Chondrocyte (in vitro differentiated cells): ENCODE measurements at regions not wholly inside any gene's neighbourhood (a gene's known extent, or its start where the extent isn't known, plus 50 kb on each side); places are given as distances from the start of the nearest gene placed in this dataset.

Source experiments
- DNase-seq: peaks from one replicate; pipeline ENCODE4 v3.0.0; 2021; ENCODE audit warnings: mixed read lengths, low spot score
- H3K27ac Mint-ChIP-seq: one replicate; pipeline ENCODE4 v1.8.0; 2021; ENCODE audit warnings: mild to moderate bottlenecking, moderate library complexity, mixed read lengths; ENCODE audit not compliant: unreplicated experiment
- H3K27me3 Mint-ChIP-seq: 2 replicates; pipeline ENCODE4 v1.8.0; 2021; ENCODE audit warnings: low read depth, mixed read lengths
- H3K36me3 Mint-ChIP-seq: 2 replicates; pipeline ENCODE4 v1.8.0; 2021; ENCODE audit warnings: low read depth, mixed read lengths
- H3K4me1 Mint-ChIP-seq: 2 replicates; pipeline ENCODE4 v1.8.0; 2021; ENCODE audit warnings: low read depth, mild to moderate bottlenecking, mixed read lengths
- H3K4me3 Mint-ChIP-seq: one replicate; pipeline ENCODE4 v1.8.0; 2021; ENCODE audit warnings: mild to moderate bottlenecking, moderate library complexity, mixed read lengths; ENCODE audit not compliant: unreplicated experiment
- H3K9me3 Mint-ChIP-seq: 2 replicates; pipeline ENCODE4 v1.8.0; 2021; ENCODE audit warnings: low read depth, mixed read lengths
- CTCF ChIP-seq: fragments of 200-600 bp; sonication (generic); IDR thresholded peaks from 2 replicates; pipeline ENCODE4 v1.5.0; 2021; ENCODE audit warnings: antibody characterized with exemption, mild to moderate bottlenecking, moderate library complexity

GRCh38 chr16:48879223-48880122, 269.5 kb upstream of the N4BP1 start:
- no peaks in the 10 kb centered on the region for H3K27me3 Mint-ChIP-seq
- no peak for TF ChIP-seq CTCF
- no peak for DNase-seq
- H3K27ac Mint-ChIP-seq = no peak overlapping the region
- H3K4me1 Mint-ChIP-seq = no peaks in the 10 kb centered on the region
- no peaks in the 10 kb centered on the region for H3K36me3 Mint-ChIP-seq
- H3K9me3 Mint-ChIP-seq = peaks cover 2% of the 10 kb centered on the region
- H3K4me3 Mint-ChIP-seq = no peak overlapping the region

- no peak for TF ChIP-seq CTCF
- H3K4me3 Mint-ChIP-seq = no peak overlapping the region
These were observed 268.0 kb upstream of the N4BP1 start for GRCh38 chr16:48877946-48878345.

GRCh38 chr16:48870141-48870540, 260.2 kb upstream of the N4BP1 start:
- no peak for TF ChIP-seq CTCF
- Mint-ChIP-seq H3K27ac (no peak overlapping the region), H3K4me1 (no peaks in the 10 kb centered on the region), H3K27me3 (no peaks in the 10 kb centered on the region), H3K36me3 (no peaks in the 10 kb centered on the region), H3K4me3 (no peak overlapping the region), H3K9me3 (peaks cover 8% of the 10 kb centered on the region)
- DNase-seq = no peak

More at GRCh38 chr16:48877946-48878345, 268.0 kb upstream of the N4BP1 start:
- Mint-ChIP-seq H3K9me3 (peaks cover 2% of the 10 kb centered on the region), H3K36me3 (no peaks in the 10 kb centered on the region), H3K27ac (no peak overlapping the region), H3K4me1 (no peaks in the 10 kb centered on the region), H3K27me3 (no peaks in the 10 kb centered on the region)
- DNase-seq = no peak

- Mint-ChIP-seq H3K27me3 (no peaks in the 10 kb centered on the region), H3K4me1 (no peaks in the 10 kb centered on the region), H3K27ac (no peak overlapping the region), H3K9me3 (peaks cover 20% of the 10 kb centered on the region), H3K4me3 (no peak overlapping the region), H3K36me3 (no peaks in the 10 kb centered on the region)
- TF ChIP-seq CTCF = no peak
- no peak for DNase-seq
These were observed 255.5 kb upstream of the N4BP1 start for GRCh38 chr16:48865520-48865919.

GRCh38 chr16:48864055-48864454, 254.1 kb upstream of the N4BP1 start:
- no peak for TF ChIP-seq CTCF
- no peaks in the 10 kb centered on the region for H3K27me3 Mint-ChIP-seq

More at GRCh38 chr16:48864055-48864454, 254.1 kb upstream of the N4BP1 start:
- DNase-seq = no peak
- H3K4me1 Mint-ChIP-seq = no peaks in the 10 kb centered on the region
- H3K4me3 Mint-ChIP-seq = no peak overlapping the region
- peaks cover 20% of the 10 kb centered on the region for H3K9me3 Mint-ChIP-seq
- no peaks in the 10 kb centered on the region for H3K36me3 Mint-ChIP-seq
- no peak overlapping the region for H3K27ac Mint-ChIP-seq
